Sigmoid colon (tissue), 3 donors: ENCODE measurements at regions not wholly inside any gene's neighbourhood (a gene's known extent, or its start where the extent isn't known, plus 50 kb on each side); places are given as distances from the start of the nearest gene placed in this dataset.

Experiments used
- CTCF ChIP-seq, 4 experiments: fragments of 450-650 bp in 3 of 4; fragments of 200-600 bp in 1 of 4; IDR thresholded peaks; one replicate each; pipeline ENCODE4 v1.5.1; 2016 to 2019; ENCODE audit warnings: antibody characterized with exemption in 4 of 4, mild to moderate bottlenecking in 3 of 4, moderate library complexity in 2 of 4
- POLR2A ChIP-seq, 2 donors: fragments of 450-650 bp; IDR thresholded peaks; one replicate each; pipeline ENCODE4 v1.6.1; 2016; ENCODE audit warnings: antibody characterized with exemption in 2 of 2, mild to moderate bottlenecking in 2 of 2, moderate library complexity in 2 of 2

DNA sequence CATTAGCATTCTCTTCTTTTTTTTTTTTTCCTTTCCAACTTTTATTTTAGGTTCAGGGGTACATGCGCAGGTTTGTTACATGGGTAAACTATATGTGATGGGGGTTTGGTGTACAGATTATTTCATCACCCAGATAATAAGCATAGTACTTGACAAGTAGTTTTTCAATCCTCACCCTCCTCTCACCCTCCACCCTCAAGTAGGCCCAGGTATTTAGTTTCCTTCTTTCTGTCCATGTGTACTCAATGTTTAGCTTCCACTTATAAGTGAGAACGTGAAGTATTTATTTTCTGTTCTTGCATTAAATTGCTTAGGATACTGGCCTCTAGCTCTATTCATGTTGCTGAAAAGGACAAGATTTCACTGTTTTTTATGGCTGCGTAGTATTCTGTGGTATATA is 140.8 kb upstream of the PGRMC2 start:
- TF ChIP-seq CTCF (IDR thresholded peaks at IDR 0.05) (no peak), POLR2A (IDR thresholded peaks at IDR 0.05) (no peak)
